22Rv1 (cell line): ENCODE measurements at regions not wholly inside any gene's neighbourhood (a gene's known extent, or its start where the extent isn't known, plus 50 kb on each side); places are given as distances from the start of the nearest gene placed in this dataset.

Source experiments
- ZFX ChIP-seq: fragments of 450-650 bp; IDR thresholded peaks from 2 replicates; pipeline ENCODE4 v1.6.1; 2017; ENCODE audit warnings: antibody characterized with exemption, borderline replicate concordance
- TF ChIP-seq, protein P1 (sequence below): fragments of 450-650 bp; IDR thresholded peaks from 2 replicates; pipeline ENCODE4 v1.5.1; 2017; ENCODE audit warnings: mild to moderate bottlenecking

DNA sequence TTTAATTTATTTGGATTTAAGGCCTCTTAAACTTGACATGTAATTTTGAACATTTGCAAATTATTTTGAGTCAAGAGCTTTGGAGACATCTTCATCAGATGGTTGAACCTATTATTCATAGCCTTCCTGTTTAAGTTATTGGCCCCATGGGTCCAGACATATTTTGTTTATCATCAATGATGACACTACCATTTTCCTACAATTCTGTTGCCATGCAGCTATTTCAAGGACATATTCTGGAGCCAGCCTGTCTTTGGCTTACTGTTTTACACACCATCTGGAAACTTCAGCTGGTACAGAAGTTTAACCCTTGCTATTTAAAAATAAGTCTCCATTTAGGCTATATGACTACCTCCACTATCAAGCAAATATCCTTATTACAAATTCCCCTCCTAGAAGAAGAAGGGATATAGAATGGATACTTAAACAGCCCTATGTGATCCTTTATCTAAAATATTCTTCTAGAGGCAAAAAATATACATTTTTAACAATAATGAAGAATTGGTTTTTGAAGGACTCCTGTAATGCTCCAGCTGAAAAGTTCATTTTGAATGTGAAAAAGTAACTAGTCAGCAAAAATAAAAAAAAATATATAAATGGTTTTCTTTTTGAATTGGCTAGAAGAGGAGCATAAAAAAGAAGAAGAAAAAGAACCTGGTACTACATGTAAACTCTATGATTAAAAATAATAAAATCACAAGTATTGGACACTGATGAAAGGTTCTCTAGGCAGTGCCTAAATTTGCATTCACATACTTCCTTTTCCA lies 544.0 kb upstream of the HS3ST5 start:
- TF ChIP-seq, protein P1, sequence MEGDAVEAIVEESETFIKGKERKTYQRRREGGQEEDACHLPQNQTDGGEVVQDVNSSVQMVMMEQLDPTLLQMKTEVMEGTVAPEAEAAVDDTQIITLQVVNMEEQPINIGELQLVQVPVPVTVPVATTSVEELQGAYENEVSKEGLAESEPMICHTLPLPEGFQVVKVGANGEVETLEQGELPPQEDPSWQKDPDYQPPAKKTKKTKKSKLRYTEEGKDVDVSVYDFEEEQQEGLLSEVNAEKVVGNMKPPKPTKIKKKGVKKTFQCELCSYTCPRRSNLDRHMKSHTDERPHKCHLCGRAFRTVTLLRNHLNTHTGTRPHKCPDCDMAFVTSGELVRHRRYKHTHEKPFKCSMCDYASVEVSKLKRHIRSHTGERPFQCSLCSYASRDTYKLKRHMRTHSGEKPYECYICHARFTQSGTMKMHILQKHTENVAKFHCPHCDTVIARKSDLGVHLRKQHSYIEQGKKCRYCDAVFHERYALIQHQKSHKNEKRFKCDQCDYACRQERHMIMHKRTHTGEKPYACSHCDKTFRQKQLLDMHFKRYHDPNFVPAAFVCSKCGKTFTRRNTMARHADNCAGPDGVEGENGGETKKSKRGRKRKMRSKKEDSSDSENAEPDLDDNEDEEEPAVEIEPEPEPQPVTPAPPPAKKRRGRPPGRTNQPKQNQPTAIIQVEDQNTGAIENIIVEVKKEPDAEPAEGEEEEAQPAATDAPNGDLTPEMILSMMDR, result no peak
- TF ChIP-seq ZFX, result no peak
